PC-9 (cell line): ENCODE measurements at regions not wholly inside any gene's neighbourhood (a gene's known extent, or its start where the extent isn't known, plus 50 kb on each side); places are given as distances from the start of the nearest gene placed in this dataset.

Experiments used
- CTCF ChIP-seq: fragments of 200-600 bp; sonication (generic); conservative IDR thresholded peaks from 2 replicates; pipeline ENCODE4 v1.6.1; 2017; ENCODE audit warnings: mixed run types, antibody characterized with exemption, mild to moderate bottlenecking, moderate library complexity
- EZH2 ChIP-seq: fragments of 200-600 bp; sonication (generic); IDR thresholded peaks from 2 replicates; pipeline ENCODE4 v1.8.0; 2017; ENCODE audit warnings: antibody characterized with exemption, low read depth

DNA sequence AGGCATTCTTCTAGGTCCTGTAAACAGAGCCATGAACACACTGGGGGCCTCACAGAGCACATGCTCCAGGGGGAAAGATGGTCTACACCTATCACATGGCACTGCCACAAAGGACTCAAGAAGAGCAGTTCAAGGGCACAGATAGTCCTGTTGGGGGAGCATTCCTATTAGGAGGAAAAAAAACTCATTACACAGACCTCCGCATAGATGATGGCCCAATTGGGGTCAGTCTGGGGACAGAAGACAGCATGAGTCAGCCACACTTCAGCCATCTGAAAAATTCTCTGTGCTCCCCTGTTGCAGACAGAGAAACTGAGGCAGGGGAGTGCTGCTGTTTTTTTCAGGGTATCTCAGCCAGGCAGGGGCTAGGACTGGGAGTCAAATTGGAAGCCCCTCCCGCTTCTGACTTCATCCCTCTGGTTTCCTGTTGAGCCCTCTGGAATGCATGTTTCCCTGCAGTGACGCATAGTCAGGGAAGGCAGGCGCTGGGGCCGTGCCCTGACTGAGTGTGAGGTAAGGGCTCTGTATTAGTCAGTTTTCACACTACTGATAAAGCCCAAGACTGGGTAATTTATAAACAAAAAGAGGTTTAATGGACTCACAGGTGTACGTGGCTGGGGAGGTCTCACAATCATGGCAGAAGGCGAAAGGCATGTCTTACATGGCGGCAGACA lies 67.9 kb downstream of the RHOB start:
- TF ChIP-seq CTCF (no peak), EZH2 (no peak)
